Endodermal cell (in vitro differentiated cells): ENCODE measurements at regions not wholly inside any gene's neighbourhood (a gene's known extent, or its start where the extent isn't known, plus 50 kb on each side); places are given as distances from the start of the nearest gene placed in this dataset.

Experiments
- DNase-seq: peaks from one replicate; pipeline ENCODE4 v3.0.0-alpha.2; 2017
- H3K27ac ChIP-seq: 2 replicates; pipeline ENCODE4 v1.5.1; 2013; ENCODE audit warnings: mild to moderate bottlenecking, low read depth, low read length, moderate library complexity
- H3K27me3 ChIP-seq: 2 replicates; pipeline ENCODE4 v1.6.1; 2013; ENCODE audit warnings: mild to moderate bottlenecking, low read length, moderate library complexity; ENCODE audit not compliant: insufficient read depth, control insufficient read depth, poor library complexity, severe bottlenecking
- H3K36me3 ChIP-seq: 2 replicates; pipeline ENCODE4 v1.7.0; 2013; ENCODE audit warnings: mild to moderate bottlenecking, low read length, moderate library complexity; ENCODE audit not compliant: control insufficient read depth, insufficient read depth
- H3K4me1 ChIP-seq: one replicate; pipeline ENCODE4 v1.7.0; 2013; ENCODE audit warnings: low read length; ENCODE audit not compliant: control insufficient read depth, insufficient read depth
- H3K4me3 ChIP-seq: 2 replicates; pipeline ENCODE4 v1.5.1; 2013; ENCODE audit warnings: mild to moderate bottlenecking, low read length, moderate library complexity
- H3K9ac ChIP-seq: 2 replicates; pipeline ENCODE4 v1.6.1; 2013; ENCODE audit warnings: mild to moderate bottlenecking, low read length, moderate library complexity; ENCODE audit not compliant: poor library complexity, severe bottlenecking; ENCODE audit errors: extremely low read depth
- H3K9me3 ChIP-seq: 2 replicates; pipeline ENCODE4 v1.6.1; 2013; ENCODE audit warnings: mild to moderate bottlenecking, low read length, moderate library complexity; ENCODE audit not compliant: control insufficient read depth
- H3K27ac Mint-ChIP-seq: 2 replicates; pipeline ENCODE4 v1.8.0; 2020; ENCODE audit warnings: mixed read lengths
- H3K27me3 Mint-ChIP-seq: 2 replicates; pipeline ENCODE4 v1.8.0; 2021; ENCODE audit warnings: mild to moderate bottlenecking, mixed read lengths; ENCODE audit not compliant: insufficient read depth
- H3K36me3 Mint-ChIP-seq: 2 replicates; pipeline ENCODE4 v1.8.0; 2020; ENCODE audit warnings: low read depth, mixed read lengths
- H3K4me1 Mint-ChIP-seq: 2 replicates; pipeline ENCODE4 v1.8.0; 2020; ENCODE audit warnings: mixed read lengths
- H3K4me3 Mint-ChIP-seq: 2 replicates; pipeline ENCODE4 v1.8.0; 2020; ENCODE audit warnings: mild to moderate bottlenecking, moderate library complexity, mixed read lengths
- H3K9me3 Mint-ChIP-seq: 2 replicates; pipeline ENCODE4 v1.8.0; 2020; ENCODE audit warnings: mild to moderate bottlenecking, mixed read lengths
- CTCF ChIP-seq: fragments of 200-600 bp; sonication (generic); conservative IDR thresholded peaks from 2 replicates; pipeline ENCODE4 v1.5.0; 2021; ENCODE audit warnings: antibody characterized with exemption, mild to moderate bottlenecking
- WGBS, 2 experiments: methylation state at CpG; one replicate each; pipeline versions ENCODE4 v1.1.5 to v1.1.7; 2013; ENCODE audit warnings: missing lambda C conversion rate in 2 of 2, mixed read lengths in 1 of 2; ENCODE audit not compliant: insufficient coverage in 1 of 2, insufficient read length in 1 of 2; 5-methylcytosine and 5-hydroxymethylcytosine counted together

GRCh38 chr7:13839063-13839462 lies 150.4 kb downstream of the ETV1 start:
- H3K36me3 Mint-ChIP-seq, result no peaks in the 10 kb centered on the region
- WGBS, 2 experiments, result 80 to 90% methylated on average over 1 of the region's 1 CpG
- no peak overlapping the region for H3K27ac Mint-ChIP-seq
- Histone ChIP-seq H3K9ac (no peak overlapping the region), H3K27me3 (no peaks in the 10 kb centered on the region), H3K27ac (no peak overlapping the region), H3K4me1 (peaks cover 13% of the 10 kb centered on the region), H3K4me3 (no peak overlapping the region), H3K36me3 (no peaks in the 10 kb centered on the region), H3K9me3 (no peaks in the 10 kb centered on the region)
- peaks cover 25% of the 10 kb centered on the region for H3K4me1 Mint-ChIP-seq
- no peaks in the 10 kb centered on the region for H3K9me3 Mint-ChIP-seq
- no peak for TF ChIP-seq CTCF
- no peak for DNase-seq
- no peak overlapping the region for H3K4me3 Mint-ChIP-seq
- no peaks in the 10 kb centered on the region for H3K27me3 Mint-ChIP-seq
